IPS DF 4.7 (cell line): ENCODE measurements at regions not wholly inside any gene's neighbourhood (a gene's known extent, or its start where the extent isn't known, plus 50 kb on each side); places are given as distances from the start of the nearest gene placed in this dataset.

ENCODE experiments used
- DNase-seq: peaks from one replicate; pipeline ENCODE4 v3.0.0-alpha.2; 2013; ENCODE audit warnings: low spot score; ENCODE audit errors: extremely low read depth

DNA sequence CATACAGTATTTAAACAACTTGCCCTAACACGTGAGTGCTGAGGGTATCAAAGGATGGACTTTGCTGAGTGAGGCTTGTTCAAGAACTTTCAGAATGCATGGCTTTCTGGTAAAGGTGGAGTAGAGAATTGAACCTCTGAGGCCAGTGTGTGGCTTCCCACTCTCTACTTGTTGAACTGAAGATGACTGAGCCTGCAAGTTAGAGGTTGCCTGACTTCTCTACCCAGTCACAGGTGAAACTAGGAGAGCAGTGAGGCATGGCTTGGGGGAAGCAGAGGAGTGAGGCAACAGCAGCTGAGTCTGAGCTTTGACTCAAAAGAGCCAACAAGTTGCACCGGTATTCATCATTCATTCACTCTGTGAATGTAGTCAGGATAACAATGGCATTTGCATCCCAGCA, 256.4 kb upstream of the SESN3 start:
- DNase-seq, result no peak

DNA sequence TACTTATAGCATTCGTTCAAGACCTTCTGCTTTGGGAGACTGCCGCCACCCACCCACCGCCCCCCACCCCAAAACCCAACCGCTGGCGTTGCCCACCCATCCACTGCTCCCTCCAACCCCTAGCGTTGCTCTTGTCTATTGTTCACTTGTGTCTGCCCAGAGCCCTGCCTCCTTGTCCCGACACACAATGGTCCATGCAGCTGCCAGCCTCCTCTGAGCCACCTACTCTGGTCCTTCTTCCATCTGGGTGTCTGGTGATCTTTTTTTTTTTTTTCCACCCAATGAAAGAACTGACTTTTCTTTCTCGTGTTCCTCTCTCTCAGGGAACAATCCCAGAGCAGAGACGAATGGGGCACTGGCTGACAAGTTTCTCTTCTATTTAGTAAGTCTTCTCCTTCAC, 256.0 kb upstream of the SESN3 start:
- no peak for DNase-seq

DNA sequence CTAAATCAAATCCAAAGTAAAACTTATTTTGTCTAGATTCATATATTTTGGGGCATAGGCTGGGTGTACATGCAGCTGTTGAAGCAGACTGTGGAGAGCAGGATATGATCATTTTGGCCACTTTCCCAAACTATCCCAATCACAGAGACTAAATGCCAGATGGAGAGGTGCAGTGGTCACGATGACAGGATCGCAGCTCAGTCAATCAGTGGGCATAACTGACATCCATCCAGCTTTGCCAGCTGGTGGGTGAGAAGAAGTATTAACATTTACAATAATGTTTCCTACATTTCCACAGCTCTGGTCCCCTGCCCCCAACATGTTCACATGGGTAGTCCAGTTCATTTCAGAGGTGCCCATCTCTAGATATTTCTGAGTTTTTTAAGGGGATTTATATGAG, 255.5 kb upstream of the SESN3 start:
- DNase-seq, result no peak

DNA sequence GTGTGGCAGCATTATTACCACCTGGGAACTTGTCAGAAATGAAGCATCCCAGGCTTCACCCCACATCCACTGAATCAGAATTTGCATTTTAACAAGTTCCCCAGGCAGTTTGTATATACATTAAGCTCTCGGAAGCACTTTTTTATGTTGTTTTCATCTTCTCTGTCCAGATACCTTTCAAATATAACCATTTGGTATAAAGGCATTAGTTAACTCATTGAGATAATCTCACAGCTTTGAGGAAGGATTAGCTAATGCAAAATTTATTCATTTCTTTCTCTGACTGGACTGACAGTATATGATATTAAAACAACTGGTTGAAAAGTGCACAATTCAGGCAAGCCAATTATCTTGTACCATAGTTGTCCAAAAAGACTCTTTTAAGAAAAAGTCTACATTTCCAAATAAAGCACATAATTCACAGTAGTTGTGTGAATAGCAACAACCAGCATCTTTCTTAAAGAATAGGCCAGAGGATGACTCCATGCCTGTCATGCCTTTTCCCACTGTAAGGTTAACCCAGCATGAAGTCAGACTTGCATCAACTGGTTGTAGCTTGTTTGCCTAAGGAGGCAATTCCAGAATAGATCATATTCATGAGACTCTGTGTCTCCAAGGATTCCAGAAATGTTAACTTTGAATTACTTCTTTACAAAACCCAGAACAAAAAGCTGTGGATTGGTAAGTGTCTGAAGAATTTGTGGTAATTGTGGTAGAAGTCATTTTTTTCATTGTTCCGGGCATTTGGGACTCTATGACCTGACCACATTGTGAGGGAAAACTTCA, 254.3 kb upstream of the SESN3 start:
- DNase-seq, result no peak

DNA sequence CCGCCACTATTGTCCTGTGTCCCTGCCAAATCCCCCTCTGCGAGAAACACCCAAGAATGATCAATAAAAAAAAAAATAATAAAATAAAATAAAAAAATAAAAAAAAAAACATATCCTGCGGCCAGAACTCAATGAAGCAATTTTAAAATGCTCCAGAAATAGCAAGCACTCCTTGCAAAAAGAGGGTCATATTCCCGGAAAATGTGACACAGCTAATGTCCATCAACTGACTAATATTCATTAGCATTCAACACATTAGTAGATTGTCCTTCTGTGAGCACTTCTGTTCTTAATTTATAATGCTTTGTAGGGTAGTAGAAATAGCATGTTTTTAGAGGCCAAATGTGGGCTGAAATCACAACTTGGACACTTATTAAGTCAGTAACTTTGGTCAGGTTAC, 252.3 kb upstream of the SESN3 start:
- no peak for DNase-seq

DNA sequence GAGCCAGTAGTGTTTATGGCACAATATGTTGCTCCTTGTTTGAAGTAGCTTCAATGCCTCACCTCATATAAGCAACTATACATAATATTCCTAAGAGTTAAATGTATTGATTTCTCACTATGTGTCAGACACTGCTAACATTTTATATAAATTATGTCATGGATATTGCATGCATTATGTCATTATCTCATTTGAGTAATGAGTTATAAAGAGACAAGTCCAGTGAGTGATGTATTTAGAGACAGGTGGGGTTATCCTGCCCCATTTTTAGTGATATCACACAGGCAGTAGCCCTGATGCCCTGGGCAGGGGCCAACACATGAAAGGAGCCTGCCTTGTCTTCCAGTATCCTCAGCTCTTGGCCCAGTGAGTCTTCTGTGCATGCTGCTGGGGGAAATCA, 247.0 kb upstream of the SESN3 start:
- DNase-seq, result no peak

DNA sequence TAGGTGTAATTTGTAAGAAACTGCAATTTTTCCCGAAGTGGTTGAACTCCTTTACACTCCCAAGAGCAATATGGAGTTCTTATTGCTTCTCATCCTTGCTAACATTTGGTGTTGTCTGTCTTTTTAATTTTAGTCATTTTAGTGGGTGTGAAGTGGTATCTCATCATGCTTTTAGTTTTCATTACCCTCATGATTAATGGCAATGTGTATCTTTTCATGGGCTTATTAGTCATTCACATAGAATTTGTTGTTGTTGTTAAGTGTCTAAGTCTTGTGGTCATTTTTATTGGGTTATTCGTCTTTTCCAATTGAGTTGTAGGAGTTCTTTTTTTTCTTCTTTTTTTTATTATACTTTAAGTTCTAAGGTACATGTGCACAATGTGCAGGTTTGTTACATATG, 238.3 kb upstream of the SESN3 start:
- no peak for DNase-seq

DNA sequence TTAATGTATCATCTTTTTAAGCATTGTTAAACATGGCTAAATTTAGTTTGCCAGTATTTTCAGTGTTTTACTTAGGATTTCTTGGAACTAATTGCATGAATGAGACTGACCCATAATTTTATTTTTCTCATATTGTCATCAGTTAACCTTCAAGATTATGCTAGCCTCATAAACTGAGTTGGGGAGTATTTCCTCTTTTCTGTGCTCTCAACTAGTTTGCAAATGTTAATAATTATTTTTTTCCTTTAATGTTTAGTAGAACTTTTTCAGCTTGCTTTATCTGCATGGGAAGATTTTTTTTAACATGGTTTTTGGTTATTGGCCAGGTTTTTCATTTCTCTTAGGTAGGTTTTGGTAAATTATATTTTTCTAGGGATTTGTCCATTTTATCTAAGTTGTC, 235.4 kb upstream of the SESN3 start:
- DNase-seq, result no peak

DNA sequence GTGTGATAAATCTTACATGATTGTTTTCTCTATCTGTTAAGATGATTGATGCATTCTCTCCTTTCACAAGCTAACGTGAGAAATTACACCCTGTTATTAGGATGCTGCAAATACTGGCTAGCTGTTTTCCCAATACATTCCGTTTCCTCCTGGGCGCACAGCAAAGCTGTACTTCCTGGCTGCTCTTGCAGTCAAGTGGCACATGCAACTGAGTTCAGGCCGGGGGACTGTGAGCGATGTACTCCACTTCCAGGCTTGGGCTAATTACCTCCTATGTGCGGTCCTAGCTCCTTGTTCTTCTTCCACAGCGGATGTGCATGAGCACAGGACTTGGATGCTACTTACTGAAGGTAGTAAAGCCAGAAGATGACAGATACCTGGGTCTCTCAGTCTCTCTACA, 234.9 kb upstream of the SESN3 start:
- no peak for DNase-seq

DNA sequence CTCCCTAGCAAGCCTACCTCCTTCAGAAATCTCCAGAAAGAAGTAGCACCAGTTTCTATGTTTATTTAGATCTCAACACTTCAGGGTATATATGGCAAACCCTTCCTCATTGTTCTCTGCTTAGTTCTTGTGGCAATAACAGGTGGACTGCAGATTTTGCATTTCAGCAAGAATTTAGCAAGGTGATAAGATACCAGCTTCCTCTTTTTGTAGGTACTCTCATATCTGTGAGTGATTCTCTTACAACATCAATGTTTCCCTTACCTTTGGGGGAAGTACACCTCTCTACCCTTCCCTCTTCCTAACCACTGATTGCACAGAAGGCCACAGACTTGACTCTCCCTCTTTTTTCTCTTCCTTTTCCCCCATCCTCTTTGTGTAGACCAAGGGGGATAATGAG, 230.9 kb upstream of the SESN3 start:
- no peak for DNase-seq

DNA sequence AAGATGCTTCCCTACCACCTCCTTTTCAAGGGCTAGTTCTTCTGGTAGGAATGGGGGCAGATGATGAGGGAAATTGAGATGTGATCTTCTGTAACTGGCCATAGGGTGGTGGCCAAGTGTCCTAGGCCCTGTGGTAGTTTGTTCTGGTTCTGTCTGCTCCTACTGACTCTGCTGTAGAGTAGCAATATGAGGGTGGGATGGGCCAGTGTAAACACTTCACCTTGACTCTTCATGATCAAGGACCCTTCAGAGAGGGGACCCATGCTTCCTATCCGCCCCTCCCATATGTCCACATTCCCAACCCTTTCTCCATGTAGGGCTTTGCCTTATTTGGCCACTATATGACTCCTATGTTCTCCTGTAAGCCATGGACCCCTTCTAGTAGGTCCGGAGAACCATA, 230.3 kb upstream of the SESN3 start:
- no peak for DNase-seq

DNA sequence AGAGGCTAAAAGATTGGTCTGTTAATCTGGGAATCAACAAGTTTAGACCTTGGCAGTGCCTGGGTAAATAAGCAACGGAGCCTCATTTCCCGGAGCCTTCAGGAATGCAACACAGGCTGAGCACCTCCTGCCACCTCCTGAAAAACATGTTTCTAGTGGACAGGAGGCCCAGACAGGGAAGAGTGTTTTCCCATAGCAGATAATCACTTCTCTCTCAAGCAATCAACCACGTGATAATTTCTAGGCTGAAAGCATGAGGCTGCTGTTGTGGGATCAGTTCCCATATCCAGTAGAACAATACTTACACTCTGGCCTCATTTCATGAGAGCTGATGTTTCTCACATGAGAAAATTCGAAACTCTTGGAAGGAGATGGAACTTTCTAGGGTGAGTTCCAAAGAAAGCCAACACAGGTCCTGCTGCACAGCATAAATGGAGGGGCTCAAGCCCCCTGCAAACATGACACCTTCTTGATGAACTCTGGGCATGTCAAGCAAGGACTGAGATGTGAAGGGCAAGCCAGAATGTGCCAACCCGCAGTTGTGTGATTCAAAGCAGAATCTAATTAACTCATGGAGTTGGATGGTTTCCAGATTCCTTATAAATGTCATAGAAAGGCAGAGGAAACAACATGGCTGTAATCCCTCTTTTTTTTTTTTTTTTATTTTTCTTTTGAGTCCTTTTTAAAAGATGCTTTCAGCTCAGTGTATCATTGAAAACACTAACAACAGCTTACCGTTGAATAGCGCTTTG, 228.5 kb upstream of the SESN3 start:
- no peak for DNase-seq

DNA sequence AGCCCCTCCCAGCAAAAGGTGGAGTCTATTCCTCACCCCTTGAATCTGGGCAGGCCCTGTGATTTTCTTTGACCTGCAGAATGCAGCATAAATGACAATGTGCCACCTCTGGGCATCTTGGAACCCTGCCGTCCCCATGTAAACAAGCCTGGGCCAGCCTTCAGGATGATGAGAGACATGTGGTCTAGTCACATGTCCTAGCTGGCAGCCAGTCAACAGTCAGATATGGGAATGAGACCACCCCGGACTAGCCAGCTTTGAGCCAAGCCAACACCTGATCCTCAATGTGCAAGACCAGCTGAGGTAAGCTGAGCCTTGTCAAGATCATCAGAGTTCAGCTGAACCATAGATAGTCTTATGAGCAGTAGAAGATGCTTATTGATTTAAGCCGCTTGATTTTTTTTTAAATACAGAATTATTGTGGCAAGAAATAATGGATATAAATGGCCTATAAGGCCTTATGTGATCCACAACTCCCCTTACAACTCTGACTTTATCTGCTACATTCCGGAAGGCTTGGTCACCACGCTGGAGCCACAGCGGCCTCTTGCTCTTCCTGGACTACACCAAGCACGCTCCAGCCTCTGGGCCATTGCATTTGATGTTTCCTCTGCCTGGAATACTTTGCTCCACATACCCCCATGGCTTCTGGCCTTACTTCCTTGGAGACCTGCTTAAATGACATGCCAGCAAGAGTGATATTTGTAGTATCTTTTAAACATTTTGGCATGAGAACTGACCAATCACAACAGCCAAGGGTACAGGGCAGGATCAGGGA, 225.9 kb upstream of the SESN3 start:
- DNase-seq, result no peak

DNA sequence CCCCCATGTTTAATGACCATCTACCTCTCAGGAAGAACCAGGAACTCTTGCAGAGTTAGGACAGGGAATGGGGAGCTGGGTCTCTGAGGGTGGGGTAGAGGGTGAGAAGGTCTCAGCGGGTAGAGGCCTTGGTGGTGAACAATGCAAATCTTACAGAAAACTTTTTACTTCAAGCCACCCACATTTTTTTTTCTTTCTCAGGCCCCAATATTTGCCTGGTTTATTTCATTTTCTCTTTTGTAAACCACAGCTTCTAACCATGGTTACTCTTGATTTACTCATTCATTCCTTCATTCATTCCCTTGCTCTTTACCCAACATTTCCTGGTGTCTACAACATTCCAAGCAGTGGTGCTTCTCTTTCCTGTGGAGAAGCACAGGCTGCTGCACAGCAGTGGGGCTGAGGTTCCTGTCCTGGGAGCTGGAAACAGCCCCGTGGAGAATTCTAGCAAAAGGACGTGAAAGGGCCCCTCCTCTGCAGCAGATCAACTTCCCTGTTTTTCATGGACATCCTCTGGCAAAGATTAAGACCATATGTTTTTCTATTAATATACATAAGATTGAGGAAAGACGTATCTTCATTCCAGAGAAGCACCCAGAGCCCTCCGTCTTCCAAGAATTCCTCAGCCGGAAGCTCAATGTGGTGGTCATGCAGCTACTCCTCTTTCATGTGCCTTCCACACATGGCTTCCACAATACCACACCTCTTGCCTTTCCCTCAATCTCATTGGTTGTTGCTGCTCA, 224.4 kb upstream of the SESN3 start:
- DNase-seq, result no peak

DNA sequence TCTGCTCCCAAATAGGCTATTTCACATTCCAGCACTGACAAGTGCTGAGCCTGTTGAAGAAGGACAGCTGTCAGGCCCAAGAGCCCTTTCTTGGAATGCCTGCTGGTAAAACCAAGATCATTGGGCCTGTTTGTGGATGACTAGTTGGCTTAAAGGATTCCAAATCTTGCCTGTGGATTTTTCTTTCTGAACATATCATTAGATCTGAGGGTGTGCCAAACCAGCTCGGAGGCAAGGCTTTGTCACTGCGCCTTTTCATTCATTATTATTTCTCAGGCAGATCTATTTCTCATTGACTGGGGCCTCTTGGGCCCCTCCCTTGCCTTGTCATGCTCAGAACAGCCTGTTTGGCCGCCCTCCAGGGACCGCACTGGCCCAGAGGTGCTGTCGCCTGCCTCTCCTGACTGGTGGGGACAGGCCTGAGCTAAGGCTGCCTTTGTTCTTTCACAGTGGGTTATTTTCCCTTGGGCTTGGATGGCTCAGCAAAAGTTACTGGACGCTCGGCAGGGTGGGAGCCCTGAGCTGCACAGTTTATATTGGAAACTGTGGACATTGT, 222.7 kb upstream of the SESN3 start:
- no peak for DNase-seq

DNA sequence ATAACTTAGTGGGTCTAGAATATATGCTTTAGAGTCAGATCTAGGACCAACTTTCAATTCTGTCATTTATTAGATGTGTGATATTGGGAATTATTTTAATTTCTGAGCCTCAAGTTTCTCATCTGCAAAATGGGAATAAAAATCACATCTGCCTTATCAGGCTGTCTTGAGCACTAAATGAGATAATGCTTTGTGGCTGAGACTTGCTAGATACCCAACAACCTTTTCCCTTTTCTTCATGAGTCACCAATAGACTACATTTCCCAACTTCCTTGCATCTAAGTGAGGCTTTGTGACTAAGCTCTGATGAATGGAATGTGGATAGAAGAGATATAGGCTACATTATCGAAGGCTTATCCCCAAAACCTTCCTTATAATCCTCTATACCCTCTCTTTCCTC, 220.7 kb upstream of the SESN3 start:
- DNase-seq, result no peak

DNA sequence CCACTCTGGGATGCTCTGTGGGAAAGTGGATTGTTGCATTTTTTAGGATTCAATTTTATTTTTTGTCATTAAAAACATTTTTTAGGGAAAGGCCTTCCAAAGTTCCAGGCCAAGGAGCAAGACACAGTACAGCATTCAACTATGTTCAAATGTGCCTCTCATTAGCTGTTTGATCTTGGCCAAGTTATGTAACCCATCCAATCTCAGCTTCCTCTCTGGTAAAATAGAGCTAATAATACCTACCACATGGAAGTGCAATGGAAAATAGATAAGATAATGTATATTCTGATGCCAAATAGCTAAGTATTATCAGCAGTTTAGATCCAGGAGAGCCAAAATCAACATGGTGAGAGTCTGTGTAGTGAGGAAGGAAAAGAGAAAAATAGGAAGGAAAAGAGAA, 220.3 kb upstream of the SESN3 start:
- no peak for DNase-seq

DNA sequence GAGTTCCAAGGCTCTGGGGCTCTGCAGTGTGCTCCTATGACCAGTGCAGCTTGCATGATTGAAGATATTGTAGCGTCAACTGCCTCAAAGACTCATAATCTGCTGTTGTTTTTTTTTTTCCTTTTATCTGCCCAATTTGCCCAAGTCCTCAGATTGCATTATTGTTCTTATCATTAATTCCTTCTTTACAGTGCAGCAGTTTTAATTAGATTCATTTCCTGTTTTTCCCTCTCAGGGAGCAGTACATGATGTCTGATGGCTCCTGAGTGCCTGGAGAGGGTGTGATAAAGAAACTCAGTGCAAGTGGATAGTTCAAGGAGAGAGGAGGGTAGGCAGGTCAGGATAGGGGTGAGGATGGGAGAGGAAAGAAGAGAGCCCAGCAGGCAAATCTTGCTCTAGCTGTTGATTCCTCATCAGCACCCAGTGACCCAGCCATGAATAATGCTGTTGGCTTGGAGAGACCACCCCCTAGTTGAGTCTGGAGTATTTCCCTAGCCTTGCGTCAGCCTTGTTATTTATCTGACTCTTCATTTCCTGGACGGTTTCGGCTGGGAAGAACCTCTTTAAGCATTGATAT, 219.6 kb upstream of the SESN3 start:
- no peak for DNase-seq

DNA sequence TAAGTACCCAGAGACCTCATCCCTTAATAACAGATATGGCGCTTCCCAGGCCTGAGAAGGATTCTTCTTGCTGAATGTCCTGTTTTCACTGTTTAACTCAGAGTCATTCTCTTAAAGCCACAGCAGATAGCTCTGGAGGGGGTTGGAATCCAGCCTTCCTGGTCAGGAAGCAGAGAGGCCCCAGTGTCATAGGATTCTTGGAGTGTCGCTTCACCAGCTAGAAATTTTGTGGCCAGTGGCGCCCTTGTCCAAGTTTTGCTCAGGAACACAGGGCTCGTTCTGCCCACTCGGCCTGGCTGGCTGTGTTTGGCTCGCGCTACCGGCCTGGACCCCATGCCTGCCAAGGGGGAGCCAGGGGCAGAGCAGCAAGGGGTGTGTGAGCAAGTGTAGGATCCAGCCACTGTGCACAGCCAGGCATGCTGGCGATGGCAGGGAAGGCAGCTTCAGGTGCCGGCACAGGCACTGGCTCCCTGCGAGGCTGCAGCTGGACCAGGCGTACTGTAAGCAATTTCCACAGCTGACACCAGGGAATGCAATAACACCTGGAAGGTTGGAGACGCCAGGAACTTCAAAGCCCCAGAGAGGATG, 214.8 kb upstream of the SESN3 start:
- no peak for DNase-seq
